B cell (primary cell): ENCODE measurements at regions not wholly inside any gene's neighbourhood (a gene's known extent, or its start where the extent isn't known, plus 50 kb on each side); places are given as distances from the start of the nearest gene placed in this dataset.

Source experiments
- CTCF ChIP-seq: fragments of 200-600 bp; IDR thresholded peaks from one replicate; pipeline ENCODE4 v1.8.0; 2022; ENCODE audit warnings: antibody characterized with exemption, mild to moderate bottlenecking
- EZH2 ChIP-seq: IDR thresholded peaks from 2 replicates; pipeline ENCODE4 v1.6.1; 2012; ENCODE audit warnings: borderline replicate concordance, low read depth, mild to moderate bottlenecking, moderate library complexity, low read length; ENCODE audit not compliant: insufficient read depth, poor library complexity, severe bottlenecking

GRCh38 chr3:30372837-30373236 lies 233.6 kb upstream of the TGFBR2 start:
- TF ChIP-seq CTCF = no peak
- no peak for TF ChIP-seq EZH2
